Kidney (tissue), 13 donors: ENCODE measurements at regions not wholly inside any gene's neighbourhood (a gene's known extent, or its start where the extent isn't known, plus 50 kb on each side); places are given as distances from the start of the nearest gene placed in this dataset.
A peak's percentile ranks its signal among the peaks of the same experiment; 100 is the strongest.

Experiments
- DNase-seq, 5 donors: peaks; one replicate each; pipeline ENCODE4 v3.0.0-alpha.2; 2013 to 2020
- FAIRE-seq: peaks from 2 replicates; lab custom pipeline; 2012; peaks lifted over from hg19 to GRCh38; lab: Jason Lieb, UNC
- H3K27ac ChIP-seq, 2 donors: one replicate each; pipeline ENCODE4 v1.7.0; 2013; ENCODE audit warnings: low read depth in 2 of 2, low read length in 2 of 2, inconsistent platforms in 1 of 2
- H3K27me3 ChIP-seq: one replicate; pipeline ENCODE4 v1.7.1; 2013; ENCODE audit warnings: low read length, inconsistent platforms; ENCODE audit not compliant: control insufficient read depth, insufficient read depth
- H3K36me3 ChIP-seq, 3 donors: one replicate each; pipeline versions ENCODE4 v1.7.0 to v1.7.1; 2013; ENCODE audit warnings: low read length in 3 of 3, control low read depth in 1 of 3, inconsistent platforms in 1 of 3; ENCODE audit not compliant: insufficient read depth in 3 of 3, control insufficient read depth in 2 of 3
- H3K4me1 ChIP-seq, 3 donors: one replicate each; pipeline versions ENCODE4 v1.7.0 to v1.7.1; 2013; ENCODE audit warnings: low read length in 3 of 3, inconsistent platforms in 1 of 3, low read depth in 1 of 3; ENCODE audit not compliant: control insufficient read depth in 2 of 3, insufficient read depth in 2 of 3
- H3K4me3 ChIP-seq, 3 donors: one replicate each; pipeline versions ENCODE4 v1.7.0 to v1.8.1; 2013; ENCODE audit warnings: low read length in 3 of 3, control low read depth in 1 of 3, inconsistent platforms in 1 of 3
- H3K9ac ChIP-seq, 3 donors: one replicate each; pipeline versions ENCODE4 v1.7.0 to v1.7.1; 2013; ENCODE audit warnings: low read length in 3 of 3, control low read depth in 1 of 3, inconsistent platforms in 1 of 3
- H3K9me3 ChIP-seq, 3 donors: one replicate each; pipeline versions ENCODE4 v1.7.0 to v1.7.1; 2013; ENCODE audit warnings: low read length in 3 of 3, control low read depth in 1 of 3, inconsistent platforms in 1 of 3; ENCODE audit not compliant: control insufficient read depth in 2 of 3, insufficient read depth in 1 of 3
- intact Hi-C: fragments of 100-400 bp; cut with DNase I; formaldehyde crosslinking; loops from one replicate; pipeline ENCODE4 v1.11.1; 2022
- TF ChIP-seq, protein P1 (sequence below): IDR thresholded peaks from 3 replicates; pipeline ENCODE4 v1.5.1; 2012; ENCODE audit warnings: mild to moderate bottlenecking, moderate library complexity, borderline replicate concordance; ENCODE audit not compliant: insufficient read depth; ENCODE audit errors: extremely low read depth
- donor health status: control.
- donor health status: control.
- donor health status: control.
- donor health status: control.
- donor health status: control.
- donor health status: DM: yes; HTN: yes; CAD: no.
- donor health status: Normal renal cell carcinoma (clear cell type).

- Histone ChIP-seq H3K4me3 (no peak overlapping the region), H3K9me3 (no peaks in the 10 kb centered on the region), H3K36me3 (no peaks in the 10 kb centered on the region), H3K4me1 (no peaks in the 10 kb centered on the region), H3K27me3 (no peaks in the 10 kb centered on the region), H3K27ac (no peak overlapping the region), H3K9ac (no peak overlapping the region)
- peak in 1 of 5 donors; percentile 63 for DNase-seq
- intact Hi-C loops = no loop called here
- FAIRE-seq = no peak
- TF ChIP-seq, protein P1, sequence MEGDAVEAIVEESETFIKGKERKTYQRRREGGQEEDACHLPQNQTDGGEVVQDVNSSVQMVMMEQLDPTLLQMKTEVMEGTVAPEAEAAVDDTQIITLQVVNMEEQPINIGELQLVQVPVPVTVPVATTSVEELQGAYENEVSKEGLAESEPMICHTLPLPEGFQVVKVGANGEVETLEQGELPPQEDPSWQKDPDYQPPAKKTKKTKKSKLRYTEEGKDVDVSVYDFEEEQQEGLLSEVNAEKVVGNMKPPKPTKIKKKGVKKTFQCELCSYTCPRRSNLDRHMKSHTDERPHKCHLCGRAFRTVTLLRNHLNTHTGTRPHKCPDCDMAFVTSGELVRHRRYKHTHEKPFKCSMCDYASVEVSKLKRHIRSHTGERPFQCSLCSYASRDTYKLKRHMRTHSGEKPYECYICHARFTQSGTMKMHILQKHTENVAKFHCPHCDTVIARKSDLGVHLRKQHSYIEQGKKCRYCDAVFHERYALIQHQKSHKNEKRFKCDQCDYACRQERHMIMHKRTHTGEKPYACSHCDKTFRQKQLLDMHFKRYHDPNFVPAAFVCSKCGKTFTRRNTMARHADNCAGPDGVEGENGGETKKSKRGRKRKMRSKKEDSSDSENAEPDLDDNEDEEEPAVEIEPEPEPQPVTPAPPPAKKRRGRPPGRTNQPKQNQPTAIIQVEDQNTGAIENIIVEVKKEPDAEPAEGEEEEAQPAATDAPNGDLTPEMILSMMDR = no peak
Observed at GRCh38 chr12:131250028-131250950, 296.6 kb downstream of the ADGRD1 start.

DNA sequence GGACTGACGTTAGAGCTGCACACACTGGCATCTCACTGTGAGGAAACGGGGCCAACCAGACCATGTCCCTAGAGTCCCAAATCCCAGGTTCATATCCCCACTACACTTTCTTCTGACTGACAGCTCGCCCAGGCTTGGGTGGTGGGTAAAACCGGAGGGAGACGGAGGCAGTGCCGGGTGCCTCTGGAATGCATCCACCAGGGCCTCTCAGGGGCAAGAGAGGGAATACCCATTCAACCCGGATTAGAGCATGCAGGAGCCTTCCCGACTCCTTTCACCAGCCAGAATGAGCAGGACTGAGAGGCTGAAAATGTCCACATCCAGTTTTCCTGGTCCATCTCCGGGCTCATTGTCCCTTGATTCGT, 297.2 kb downstream of the ADGRD1 start:
- intact Hi-C loops = no loop called here
- no peaks in the 10 kb centered on the region for H3K27me3 ChIP-seq
- DNase-seq = peak in 1 of 5 donors; percentile 36
- H3K4me3 ChIP-seq = no peak overlapping the region
- no peak overlapping the region for H3K9ac ChIP-seq
- H3K27ac ChIP-seq = no peak overlapping the region
- H3K9me3 ChIP-seq = no peaks in the 10 kb centered on the region
- TF ChIP-seq, protein P1 = no peak
- H3K36me3 ChIP-seq = no peaks in the 10 kb centered on the region
- H3K4me1 ChIP-seq = no peaks in the 10 kb centered on the region
- FAIRE-seq = no peak

GRCh38 chr12:131251336-131252101, 297.8 kb downstream of the ADGRD1 start:
- intact Hi-C loops = no loop called here
- Histone ChIP-seq H3K27me3 (no peaks in the 10 kb centered on the region), H3K9me3 (no peaks in the 10 kb centered on the region), H3K4me3 (no peak overlapping the region), H3K9ac (no peak overlapping the region), H3K36me3 (no peaks in the 10 kb centered on the region), H3K27ac (no peak overlapping the region), H3K4me1 (no peaks in the 10 kb centered on the region)
- DNase-seq (peak in 1 of 5 donors; percentile 28), FAIRE-seq (no peak)
- TF ChIP-seq, protein P1 = no peak
